Fibroblast of lung (primary cell): ENCODE measurements at regions not wholly inside any gene's neighbourhood (a gene's known extent, or its start where the extent isn't known, plus 50 kb on each side); places are given as distances from the start of the nearest gene placed in this dataset.

Source experiments
- CTCF ChIP-seq, 2 donors: IDR thresholded peaks in 1 of 2; conservative IDR thresholded peaks in 1 of 2; 1 replicate in 1 of 2; 2 replicates in 1 of 2; pipeline ENCODE4 v1.5.1; 2011 to 2012; ENCODE audit warnings: low read length in 2 of 2, control low read depth in 1 of 2, inconsistent platforms in 1 of 2, low read depth in 1 of 2, mild to moderate bottlenecking in 1 of 2
- EZH2 ChIP-seq: IDR thresholded peaks from 2 replicates; pipeline ENCODE4 v1.5.1; 2012; ENCODE audit warnings: low read length, control low read depth, mild to moderate bottlenecking; ENCODE audit errors: missing control alignments

- TF ChIP-seq CTCF (conservative IDR thresholded peaks at IDR 0.05 in 1 of 2, IDR thresholded peaks at IDR 0.05 in 1 of 2; ENCODE audit: low read depth in 1 of 2, low read length in 2 of 2): no peak
- no peak for TF ChIP-seq EZH2
Measured at GRCh38 chr17:51402899-51403298, 142.6 kb downstream of the UTP18 start.
